Activated T-cell treated with anti-CD3 and anti-CD28 coated beads, Interleukin-2, amount 50 U/mL, for 1 hour (primary cell): ENCODE measurements at regions not wholly inside any gene's neighbourhood (a gene's known extent, or its start where the extent isn't known, plus 50 kb on each side); places are given as distances from the start of the nearest gene placed in this dataset.
"Not testable (repeated sequence)": the region's sequence is repeated elsewhere in the genome, so short reads cannot be mapped to it uniquely, and the experiment has no call there.

ENCODE experiments used
- DNase-seq: peaks from one replicate; pipeline ENCODE4 v3.0.0-alpha.2; 2020

- DNase-seq = not testable (repeated sequence)
These were observed 183.7 kb upstream of the AKAP13 start for GRCh38 chr15:85196697-85197096.

GRCh38 chr15:85197582-85197981 lies 182.8 kb upstream of the AKAP13 start:
- not testable (repeated sequence) for DNase-seq

- DNase-seq = not testable (repeated sequence)
These were observed 182.0 kb upstream of the AKAP13 start for GRCh38 chr15:85198432-85198831.

GRCh38 chr15:85200215-85200614 lies 180.2 kb upstream of the AKAP13 start:
- DNase-seq = not testable (repeated sequence)

GRCh38 chr15:85201118-85201793 lies 179.1 kb upstream of the AKAP13 start:
- DNase-seq = not testable (repeated sequence)

- not testable (repeated sequence) for DNase-seq
These were observed 175.9 kb upstream of the AKAP13 start for GRCh38 chr15:85204481-85204880.

- DNase-seq = not testable (repeated sequence)
These were observed 146.5 kb upstream of the AKAP13 start for GRCh38 chr15:85233791-85234325.

- DNase-seq = not testable (repeated sequence)
These were observed 145.8 kb upstream of the AKAP13 start for GRCh38 chr15:85234450-85235196.

GRCh38 chr15:85244056-85244455 lies 136.3 kb upstream of the AKAP13 start:
- DNase-seq = not testable (repeated sequence)

- DNase-seq = not testable (repeated sequence)
These were observed 129.4 kb upstream of the AKAP13 start for GRCh38 chr15:85250938-85251542.

GRCh38 chr15:85253196-85253915 lies 127.0 kb upstream of the AKAP13 start:
- not testable (repeated sequence) for DNase-seq

- DNase-seq = not testable (repeated sequence)
These were observed 125.4 kb upstream of the AKAP13 start for GRCh38 chr15:85254961-85255360.

GRCh38 chr15:85255502-85255901 lies 124.9 kb upstream of the AKAP13 start:
- DNase-seq = not testable (repeated sequence)

- DNase-seq = not testable (repeated sequence)
These were observed 124.1 kb upstream of the AKAP13 start for GRCh38 chr15:85256009-85256997.

GRCh38 chr15:85258062-85258445 lies 122.3 kb upstream of the AKAP13 start:
- DNase-seq = not testable (repeated sequence)

- not testable (repeated sequence) for DNase-seq
These were observed 121.7 kb upstream of the AKAP13 start for GRCh38 chr15:85258559-85259209.

GRCh38 chr15:85260526-85260925 lies 119.9 kb upstream of the AKAP13 start:
- not testable (repeated sequence) for DNase-seq

GRCh38 chr15:85262461-85263055 lies 117.8 kb upstream of the AKAP13 start:
- not testable (repeated sequence) for DNase-seq

- DNase-seq = not testable (repeated sequence)
These were observed 116.5 kb upstream of the AKAP13 start for GRCh38 chr15:85263842-85264440.

- not testable (repeated sequence) for DNase-seq
These were observed 115.7 kb upstream of the AKAP13 start for GRCh38 chr15:85264614-85265190.
